ENCODE measurements at regions not wholly inside any gene's neighbourhood (a gene's known extent, or its start where the extent isn't known, plus 50 kb on each side); places are given as distances from the start of the nearest gene placed in this dataset.
A peak's percentile ranks its signal among the peaks of the same experiment; 100 is the strongest.
"Not testable (repeated sequence)": the region's sequence is repeated elsewhere in the genome, so short reads cannot be mapped to it uniquely, and the experiment has no call there.

GRCh38 chr6:137545073-137545472 is 50.9 kb upstream of the OLIG3 start:
- DNase-seq, result no peak

- DNase-seq, result no peak
These were observed 53.0 kb upstream of the OLIG3 start for GRCh38 chr6:137547186-137547585.

- DNase-seq, result no peak
These were observed 53.4 kb upstream of the OLIG3 start for GRCh38 chr6:137547601-137548000.

GRCh38 chr6:137549106-137549505 is 54.9 kb upstream of the OLIG3 start:
- DNase-seq, result no peak

- no peak for DNase-seq
These were observed 56.3 kb upstream of the OLIG3 start for GRCh38 chr6:137550535-137550934.

GRCh38 chr6:137552146-137552545 is 58.0 kb upstream of the OLIG3 start:
- no peak for DNase-seq

GRCh38 chr6:137552809-137553208 is 58.6 kb upstream of the OLIG3 start:
- DNase-seq, result no peak

- DNase-seq, result not testable (repeated sequence)
These were observed 65.5 kb upstream of the OLIG3 start for GRCh38 chr6:137559521-137560183.

- DNase-seq, result no peak
These were observed 66.0 kb upstream of the OLIG3 start for GRCh38 chr6:137560184-137560563.

GRCh38 chr6:137568067-137568466 is 73.9 kb upstream of the OLIG3 start:
- no peak for DNase-seq

GRCh38 chr6:137570393-137570792 is 76.2 kb upstream of the OLIG3 start:
- no peak for DNase-seq

GRCh38 chr6:137571854-137572253 is 77.7 kb upstream of the OLIG3 start:
- DNase-seq, result peak; percentile 10

GRCh38 chr6:137573739-137574138 is 79.5 kb upstream of the OLIG3 start:
- DNase-seq, result no peak

GRCh38 chr6:137579612-137580011 is 85.4 kb upstream of the OLIG3 start:
- no peak for DNase-seq

- DNase-seq, result no peak
These were observed 87.0 kb upstream of the OLIG3 start for GRCh38 chr6:137581019-137581707.

GRCh38 chr6:137583519-137583918 is 89.3 kb upstream of the OLIG3 start:
- DNase-seq, result not testable (repeated sequence)

GRCh38 chr6:137588472-137588871 is 94.3 kb upstream of the OLIG3 start:
- DNase-seq, result no peak

- no peak for DNase-seq
These were observed 95.1 kb upstream of the OLIG3 start for GRCh38 chr6:137589067-137589848.

- no peak for DNase-seq
These were observed 96.5 kb upstream of the OLIG3 start for GRCh38 chr6:137590684-137591083.

- no peak for DNase-seq
These were observed 107.3 kb upstream of the OLIG3 start for GRCh38 chr6:137601471-137601870.

GRCh38 chr6:137602313-137603197 is 108.4 kb upstream of the OLIG3 start:
- no peak for DNase-seq

GRCh38 chr6:137610702-137611101 is 116.5 kb upstream of the OLIG3 start:
- DNase-seq, result no peak

Measured in left kidney (tissue), 1 donor.